Gastroesophageal sphincter (tissue), 3 donors: ENCODE measurements at regions not wholly inside any gene's neighbourhood (a gene's known extent, or its start where the extent isn't known, plus 50 kb on each side); places are given as distances from the start of the nearest gene placed in this dataset.

Experiments
- CTCF ChIP-seq, 4 experiments: fragments of 200-600 bp in 2 of 4; fragments of 450-650 bp in 2 of 4; sonication (generic) in 1 of 4; IDR thresholded peaks; one replicate each; pipeline ENCODE4 v1.5.1; 2017 to 2019; ENCODE audit warnings: antibody characterized with exemption in 4 of 4, mild to moderate bottlenecking in 2 of 4, moderate library complexity in 2 of 4
- EP300 ChIP-seq: sonication (generic); formaldehyde crosslinking; IDR thresholded peaks from one replicate; pipeline ENCODE4 v1.6.1; 2017; ENCODE audit warnings: antibody characterized with exemption, mild to moderate bottlenecking
- POLR2A ChIP-seq, 2 donors: fragments of 450-650 bp; IDR thresholded peaks; one replicate each; pipeline ENCODE4 v1.6.1; 2017; ENCODE audit warnings: antibody characterized with exemption in 2 of 2, mild to moderate bottlenecking in 2 of 2, moderate library complexity in 1 of 2
- POLR2AphosphoS5 ChIP-seq: sonication (generic); formaldehyde crosslinking; IDR thresholded peaks from one replicate; pipeline ENCODE4 v1.6.1; 2017; ENCODE audit warnings: antibody characterized with exemption

DNA sequence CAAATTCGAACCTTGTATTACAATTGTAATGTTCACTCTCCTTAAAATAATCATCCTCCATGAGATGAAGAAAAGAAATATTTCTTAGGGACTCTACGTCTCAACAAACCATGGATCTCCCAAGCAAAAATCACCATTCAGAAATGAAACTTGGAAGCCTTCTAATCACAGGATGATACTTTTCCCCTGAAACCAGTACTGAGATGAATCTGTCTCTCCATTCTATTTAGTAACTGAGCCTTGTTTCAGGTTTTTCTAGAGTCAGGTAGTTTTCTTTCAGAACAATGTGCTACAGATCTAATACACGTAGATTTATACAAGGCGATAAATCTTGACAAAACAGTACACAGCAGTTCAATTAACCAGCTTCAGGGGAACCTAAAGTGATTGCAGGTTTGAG is 660.1 kb upstream of the CBLB start:
- TF ChIP-seq POLR2A (IDR thresholded peaks at IDR 0.05) (no peak), CTCF (IDR thresholded peaks at IDR 0.05) (no peak), POLR2AphosphoS5 (no peak), EP300 (no peak)
